Psoas muscle (tissue), 7 donors: ENCODE measurements at regions not wholly inside any gene's neighbourhood (a gene's known extent, or its start where the extent isn't known, plus 50 kb on each side); places are given as distances from the start of the nearest gene placed in this dataset.

Source experiments
- ATAC-seq, 4 donors: fragments of 200-7000 bp; cut with Tn5 transposase; one replicate each; pipeline ENCODE4 v1.9.1; 2020; ENCODE audit warnings: moderate library complexity in 3 of 4, mild to moderate bottlenecking in 2 of 4
- DNase-seq, 2 donors: peaks; one replicate each; pipeline ENCODE4 v3.0.0-alpha.2; 2020
- H3K27ac ChIP-seq: fragments of 200-600 bp; one replicate; pipeline ENCODE4 v1.8.0; 2022
- H3K27me3 ChIP-seq, 3 donors: fragments of 200-600 bp in 1 of 3; one replicate each; pipeline versions ENCODE4 v1.6.1 to v1.8.0; 2013 to 2022; ENCODE audit warnings: low read length in 2 of 3, mild to moderate bottlenecking in 2 of 3, moderate library complexity in 1 of 3; ENCODE audit not compliant: insufficient read depth in 3 of 3
- H3K36me3 ChIP-seq, 2 donors: fragments of 200-600 bp in 1 of 2; one replicate each; pipeline versions ENCODE4 v1.6.1 to v1.8.0; 2013 to 2022; ENCODE audit warnings: low read depth in 1 of 2, mild to moderate bottlenecking in 1 of 2, moderate library complexity in 1 of 2; ENCODE audit not compliant: insufficient read depth in 1 of 2
- H3K4me1 ChIP-seq: fragments of 200-600 bp; one replicate; pipeline ENCODE4 v1.8.0; 2022
- H3K4me3 ChIP-seq: fragments of 200-600 bp; one replicate; pipeline ENCODE4 v1.8.0; 2022; ENCODE audit warnings: mild to moderate bottlenecking
- H3K9me3 ChIP-seq: fragments of 200-600 bp; one replicate; pipeline ENCODE4 v1.8.0; 2022
- WGBS, 3 donors: extraction: QIAGEN DNeasy Blood & Tissue Kit; methylation state at CpG; one replicate each; pipeline versions ENCODE4 v1.1.6 to v1.1.7; 2013; 5-methylcytosine and 5-hydroxymethylcytosine counted together
- intact Hi-C, 2 donors: fragments of 100-400 bp; cut with DNase I; formaldehyde crosslinking; loops; one replicate each; pipeline versions ENCODE4 v1.11.0 to v1.14.2; 2022
- TF ChIP-seq, protein P1 (sequence below): fragments of 200-600 bp; IDR thresholded peaks from one replicate; pipeline ENCODE4 v1.8.0; 2022; ENCODE audit warnings: antibody characterized with exemption
- donor health status: healthy with polysubstance abuse.
- donor health status: DM: no; HTN: no; CAD: no; lungs with moderate emphysema.
- donor health status: Bipolar disorder and iron deficiency.
- donor health status: healthy.
- donor health status: DM: yes; HTN: yes; CAD: no.
- donor health status: DM: no; HTN: no; CAD: no.
- donor health status: DM: yes; HTN: yes; CAD: no.

DNA sequence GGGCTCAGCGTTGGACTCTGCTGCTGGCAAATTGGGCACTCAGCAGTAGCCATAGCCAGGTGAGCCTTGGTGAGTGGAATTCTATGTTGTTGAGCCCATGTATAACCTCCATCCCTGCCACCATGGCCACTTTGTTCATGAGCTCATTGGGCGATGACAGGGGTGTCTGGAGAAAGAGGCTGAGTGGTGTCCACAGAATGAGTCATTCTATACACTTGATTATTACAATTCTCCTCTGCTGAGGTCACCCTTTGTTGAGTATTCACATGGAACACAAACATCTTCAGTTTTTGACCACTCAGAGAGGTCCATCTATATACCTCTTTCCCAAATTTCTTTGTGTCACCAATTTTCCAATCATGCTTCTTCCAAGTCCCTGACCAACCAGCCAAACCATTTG is 1341.7 kb downstream of the PCDH7 start:
- H3K27me3 ChIP-seq: peaks cover 0 to 3% (median 0%) of the 10 kb centered on the region in 3 donors
- ATAC-seq (no peak), DNase-seq (no peak)
- H3K9me3 ChIP-seq: no peaks in the 10 kb centered on the region
- H3K4me3 ChIP-seq: no peak overlapping the region
- no peak overlapping the region for H3K27ac ChIP-seq
- TF ChIP-seq, protein P1, sequence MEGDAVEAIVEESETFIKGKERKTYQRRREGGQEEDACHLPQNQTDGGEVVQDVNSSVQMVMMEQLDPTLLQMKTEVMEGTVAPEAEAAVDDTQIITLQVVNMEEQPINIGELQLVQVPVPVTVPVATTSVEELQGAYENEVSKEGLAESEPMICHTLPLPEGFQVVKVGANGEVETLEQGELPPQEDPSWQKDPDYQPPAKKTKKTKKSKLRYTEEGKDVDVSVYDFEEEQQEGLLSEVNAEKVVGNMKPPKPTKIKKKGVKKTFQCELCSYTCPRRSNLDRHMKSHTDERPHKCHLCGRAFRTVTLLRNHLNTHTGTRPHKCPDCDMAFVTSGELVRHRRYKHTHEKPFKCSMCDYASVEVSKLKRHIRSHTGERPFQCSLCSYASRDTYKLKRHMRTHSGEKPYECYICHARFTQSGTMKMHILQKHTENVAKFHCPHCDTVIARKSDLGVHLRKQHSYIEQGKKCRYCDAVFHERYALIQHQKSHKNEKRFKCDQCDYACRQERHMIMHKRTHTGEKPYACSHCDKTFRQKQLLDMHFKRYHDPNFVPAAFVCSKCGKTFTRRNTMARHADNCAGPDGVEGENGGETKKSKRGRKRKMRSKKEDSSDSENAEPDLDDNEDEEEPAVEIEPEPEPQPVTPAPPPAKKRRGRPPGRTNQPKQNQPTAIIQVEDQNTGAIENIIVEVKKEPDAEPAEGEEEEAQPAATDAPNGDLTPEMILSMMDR: no peak
- 79 to 95% (median 89%) methylated on average over 2 of the region's 2 CpGs for WGBS, 3 donors
- no peaks in the 10 kb centered on the region for H3K4me1 ChIP-seq
- no peaks in the 10 kb centered on the region for H3K36me3 ChIP-seq
- intact Hi-C loops: no loop called here

DNA sequence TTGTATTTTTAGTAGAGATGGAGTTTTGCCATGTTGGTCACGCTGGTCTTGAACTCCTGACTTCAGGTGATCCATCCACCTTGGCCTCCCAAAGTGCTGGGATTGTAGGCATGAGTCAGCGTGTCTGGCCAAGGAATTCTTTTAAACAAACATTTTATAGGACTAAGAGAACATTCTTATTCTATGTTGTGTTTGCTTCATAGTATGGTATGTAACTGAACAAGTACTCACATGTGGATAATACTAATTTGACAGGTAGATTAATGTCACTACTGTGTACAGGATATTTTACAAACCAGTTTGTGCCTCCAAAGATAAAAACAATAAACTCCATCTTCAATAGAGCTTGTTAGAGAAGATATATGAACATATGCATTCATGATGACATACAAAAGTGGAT is 1353.4 kb downstream of the PCDH7 start:
- 48 to 67% (median 49%) methylated on average over 2 of the region's 2 CpGs for WGBS, 3 donors
- ATAC-seq: no peak
- TF ChIP-seq, protein P1: no peak

DNA sequence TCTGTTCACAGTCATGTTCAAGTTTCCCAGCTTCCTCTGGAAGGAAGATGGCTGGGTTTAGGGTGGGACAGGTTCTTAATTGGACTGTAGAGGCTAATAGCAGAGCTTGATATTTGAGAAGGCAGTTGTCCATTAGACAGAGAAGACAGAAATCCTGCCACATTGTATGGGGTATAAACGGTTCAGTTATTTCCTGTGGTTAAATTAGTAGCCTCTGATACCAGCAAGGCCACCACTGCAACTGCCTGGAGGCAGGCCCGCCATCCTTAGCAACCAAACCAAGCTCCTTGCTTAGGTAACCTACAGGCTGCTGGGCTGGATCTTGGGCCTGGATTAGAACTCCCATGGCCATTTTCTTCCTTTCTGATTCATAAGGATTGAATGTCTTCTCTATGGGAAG is 1367.0 kb downstream of the PCDH7 start:
- 67 to 69% (median 69%) methylated on average over 2 of the region's 2 CpGs for WGBS, 3 donors
- intact Hi-C loops: no loop called here
- Histone ChIP-seq H3K9me3 (no peaks in the 10 kb centered on the region), H3K4me1 (no peaks in the 10 kb centered on the region), H3K4me3 (no peak overlapping the region), H3K27ac (no peak overlapping the region), H3K36me3 (no peaks in the 10 kb centered on the region), H3K27me3 (no peaks in the 10 kb centered on the region)
- DNase-seq (no peak), ATAC-seq (no peak)
- TF ChIP-seq, protein P1: no peak

More for the DNA sequence above, 1353.4 kb downstream of the PCDH7 start:
- no peaks in the 10 kb centered on the region for H3K9me3 ChIP-seq
- no peak overlapping the region for H3K4me3 ChIP-seq
- DNase-seq: no peak
- no peak overlapping the region for H3K27ac ChIP-seq
- no peaks in the 10 kb centered on the region for H3K36me3 ChIP-seq
- no peaks in the 10 kb centered on the region for H3K27me3 ChIP-seq
- intact Hi-C loops: no loop called here
- H3K4me1 ChIP-seq: no peaks in the 10 kb centered on the region

DNA sequence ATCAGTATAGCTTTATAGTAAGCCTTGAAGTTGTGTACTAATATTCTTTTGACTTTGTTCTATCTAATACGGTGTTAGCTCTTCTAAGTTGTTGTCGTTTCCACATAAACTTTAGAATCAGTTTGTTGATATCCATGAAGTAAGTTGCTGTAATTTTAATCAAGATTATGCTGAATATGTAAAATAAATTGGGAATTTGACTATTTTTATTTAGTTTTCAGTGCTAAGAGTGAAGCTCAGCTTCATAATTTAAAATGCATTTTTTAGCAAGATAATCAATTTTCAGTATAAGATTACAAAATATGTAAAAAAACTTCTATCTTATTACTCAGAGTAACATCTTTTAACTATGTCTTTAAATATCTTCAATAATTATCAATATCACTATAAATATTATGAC is 1374.8 kb downstream of the PCDH7 start:
- ATAC-seq: no peak
- Histone ChIP-seq H3K4me1 (no peaks in the 10 kb centered on the region), H3K27ac (no peak overlapping the region), H3K4me3 (no peak overlapping the region), H3K36me3 (no peaks in the 10 kb centered on the region), H3K9me3 (no peaks in the 10 kb centered on the region), H3K27me3 (no peaks in the 10 kb centered on the region)
- TF ChIP-seq, protein P1: no peak
- intact Hi-C loops: no loop called here
- DNase-seq: no peak
- 90 to 98% (median 93%) methylated on average over 2 of the region's 2 CpGs for WGBS, 3 donors

DNA sequence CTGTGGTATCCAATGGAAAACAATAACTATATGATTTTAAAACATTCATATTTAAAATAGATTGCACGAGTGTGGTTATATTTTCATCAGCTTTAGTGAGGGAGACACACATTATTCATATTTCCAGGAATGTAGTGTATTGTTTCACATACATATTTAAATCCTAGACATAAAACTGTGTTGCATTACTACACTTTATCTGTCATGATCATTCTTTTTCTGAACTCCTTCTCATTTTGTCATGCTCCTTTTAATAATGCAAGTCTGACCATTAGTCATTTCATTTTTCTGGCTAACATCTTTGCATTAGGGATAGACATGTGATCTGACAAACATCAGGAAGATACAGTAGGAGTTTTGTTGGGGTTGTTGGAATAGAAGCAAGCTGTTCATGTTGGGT is 1382.7 kb downstream of the PCDH7 start:
- Histone ChIP-seq H3K27me3 (no peaks in the 10 kb centered on the region), H3K9me3 (no peaks in the 10 kb centered on the region), H3K4me1 (no peaks in the 10 kb centered on the region), H3K4me3 (no peak overlapping the region), H3K36me3 (no peaks in the 10 kb centered on the region), H3K27ac (no peak overlapping the region)
- no peak for DNase-seq
- no peak for ATAC-seq
- 67 to 75% (median 71%) methylated on average over 1 of the region's 1 CpG for WGBS, 3 donors
- intact Hi-C loops: no loop called here
- TF ChIP-seq, protein P1: no peak
